Stomach (tissue), 4 donors: ENCODE measurements at regions not wholly inside any gene's neighbourhood (a gene's known extent, or its start where the extent isn't known, plus 50 kb on each side); places are given as distances from the start of the nearest gene placed in this dataset.

Experiments
- CTCF ChIP-seq, 7 experiments: fragments of 450-650 bp in 4 of 7; fragments of 200-600 bp in 3 of 7; sonication (generic) in 3 of 7; IDR thresholded peaks; one replicate each; pipeline ENCODE4 v1.5.1; 2016 to 2019; ENCODE audit warnings: antibody characterized with exemption in 7 of 7, control low read depth in 2 of 7, mild to moderate bottlenecking in 1 of 7
- EP300 ChIP-seq: sonication (generic); formaldehyde crosslinking; IDR thresholded peaks from one replicate; pipeline ENCODE4 v1.6.1; 2017; ENCODE audit warnings: antibody characterized with exemption
- POLR2AphosphoS5 ChIP-seq, 3 donors: sonication (generic); formaldehyde crosslinking; IDR thresholded peaks; one replicate each; pipeline ENCODE4 v1.6.1; 2016; ENCODE audit warnings: antibody characterized with exemption in 3 of 3

GRCh38 chr7:115447495-115447894 is 525.6 kb downstream of the MDFIC start:
- TF ChIP-seq CTCF (IDR thresholded peaks at IDR 0.05) (no peak), EP300 (no peak), POLR2AphosphoS5 (IDR thresholded peaks at IDR 0.05) (no peak)
